IMR-90 (cell line): ENCODE measurements at regions not wholly inside any gene's neighbourhood (a gene's known extent, or its start where the extent isn't known, plus 50 kb on each side); places are given as distances from the start of the nearest gene placed in this dataset.

ENCODE experiments used
- BHLHE40 ChIP-seq: fragments of 150-350 bp; IDR thresholded peaks from 2 replicates; pipeline ENCODE4 v1.6.1; 2016; ENCODE audit warnings: mild to moderate bottlenecking, low read depth, low read length
- CEBPB ChIP-seq: IDR thresholded peaks from 2 replicates; pipeline ENCODE4 v1.6.1; 2012; ENCODE audit warnings: low read depth, low read length, improper control_type of control experiment
- CHD1 ChIP-seq: IDR thresholded peaks from 2 replicates; pipeline ENCODE4 v1.6.1; 2012; ENCODE audit warnings: low read depth, low read length, improper control_type of control experiment
- FOS ChIP-seq: fragments of 150-350 bp; IDR thresholded peaks from 2 replicates; pipeline ENCODE4 v1.6.1; 2016; ENCODE audit warnings: low read depth, low read length
- MAFK ChIP-seq: IDR thresholded peaks from 2 replicates; pipeline ENCODE4 v1.6.1; 2012; ENCODE audit warnings: low read depth, low read length, improper control_type of control experiment
- MAZ ChIP-seq: IDR thresholded peaks from 2 replicates; pipeline ENCODE4 v1.6.1; 2012; ENCODE audit warnings: low read depth, mild to moderate bottlenecking, low read length, improper control_type of control experiment, moderate library complexity, borderline replicate concordance
- MXI1 ChIP-seq: IDR thresholded peaks from 2 replicates; pipeline ENCODE4 v1.6.1; 2012; ENCODE audit warnings: low read depth, mild to moderate bottlenecking, low read length, moderate library complexity, borderline replicate concordance
- POLR2A ChIP-seq: IDR thresholded peaks from 2 replicates; pipeline ENCODE4 v1.6.1; 2012; ENCODE audit warnings: mild to moderate bottlenecking, low read depth, low read length
- RCOR1 ChIP-seq: IDR thresholded peaks from 2 replicates; pipeline ENCODE4 v1.6.1; 2012; ENCODE audit warnings: mild to moderate bottlenecking, low read length, improper control_type of control experiment; ENCODE audit not compliant: insufficient replicate concordance
- RFX5 ChIP-seq: IDR thresholded peaks from 2 replicates; pipeline ENCODE4 v1.8.0; 2012; ENCODE audit warnings: low read depth, mild to moderate bottlenecking, low read length, moderate library complexity
- SMC3 ChIP-seq: fragments of 150-350 bp; IDR thresholded peaks from 2 replicates; pipeline ENCODE4 v1.6.1; 2016; ENCODE audit warnings: low read depth, mild to moderate bottlenecking, antibody characterized with exemption, low read length, moderate library complexity
- TF ChIP-seq, protein P1 (sequence below): conservative IDR thresholded peaks from 2 replicates; pipeline ENCODE4 v1.5.1; 2012; ENCODE audit warnings: mild to moderate bottlenecking, low read depth, low read length, improper control_type of control experiment
- TF ChIP-seq, protein P2 (sequence below): fragments of 150-350 bp; IDR thresholded peaks from 2 replicates; pipeline ENCODE4 v1.6.1; 2016; ENCODE audit warnings: low read depth, mild to moderate bottlenecking, low read length, moderate library complexity, borderline replicate concordance
- TF ChIP-seq, protein P3 (sequence below): fragments of 150-350 bp; IDR thresholded peaks from 2 replicates; pipeline ENCODE4 v1.6.1; 2017; ENCODE audit warnings: mild to moderate bottlenecking, antibody characterized with exemption, low read length, low read depth

DNA sequence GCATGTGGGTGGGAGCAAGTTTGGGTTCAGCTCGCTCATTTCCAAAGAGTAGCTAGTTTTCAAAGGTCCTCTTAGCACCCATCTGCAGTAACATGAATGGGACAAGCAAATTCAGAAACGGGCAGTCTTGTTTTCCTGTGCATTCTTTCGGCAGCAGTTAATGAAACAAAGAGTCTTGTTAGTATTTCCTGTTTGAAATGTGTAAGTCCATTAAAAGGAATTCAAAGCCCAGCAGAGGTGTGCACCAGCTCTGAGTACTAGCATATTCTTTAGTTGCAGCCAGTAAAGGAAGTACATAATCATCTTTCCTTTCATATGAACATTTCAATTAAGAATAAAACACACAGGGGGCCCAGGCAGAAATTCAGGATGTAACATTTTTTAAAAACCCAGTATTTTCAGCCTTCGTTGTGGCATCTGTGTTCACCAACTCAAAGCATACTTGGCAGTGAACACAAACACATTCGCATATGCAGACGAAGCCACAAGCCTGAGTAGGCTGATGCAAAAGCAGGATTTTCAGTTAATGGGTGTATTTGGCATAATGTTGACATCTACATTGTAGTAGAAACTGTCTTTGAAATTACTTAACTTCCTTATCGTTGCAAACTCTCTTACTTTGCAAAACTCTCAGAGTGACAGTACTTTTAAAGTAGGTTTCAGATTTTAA, 570.0 kb upstream of the FLRT2 start:
- TF ChIP-seq BHLHE40 (no peak), FOS (no peak), CHD1 (no peak), SMC3 (no peak), CEBPB (no peak), POLR2A (no peak), MAZ (no peak), RFX5 (no peak), MXI1 (no peak), MAFK (no peak), RCOR1 (no peak)
- TF ChIP-seq, protein P1, sequence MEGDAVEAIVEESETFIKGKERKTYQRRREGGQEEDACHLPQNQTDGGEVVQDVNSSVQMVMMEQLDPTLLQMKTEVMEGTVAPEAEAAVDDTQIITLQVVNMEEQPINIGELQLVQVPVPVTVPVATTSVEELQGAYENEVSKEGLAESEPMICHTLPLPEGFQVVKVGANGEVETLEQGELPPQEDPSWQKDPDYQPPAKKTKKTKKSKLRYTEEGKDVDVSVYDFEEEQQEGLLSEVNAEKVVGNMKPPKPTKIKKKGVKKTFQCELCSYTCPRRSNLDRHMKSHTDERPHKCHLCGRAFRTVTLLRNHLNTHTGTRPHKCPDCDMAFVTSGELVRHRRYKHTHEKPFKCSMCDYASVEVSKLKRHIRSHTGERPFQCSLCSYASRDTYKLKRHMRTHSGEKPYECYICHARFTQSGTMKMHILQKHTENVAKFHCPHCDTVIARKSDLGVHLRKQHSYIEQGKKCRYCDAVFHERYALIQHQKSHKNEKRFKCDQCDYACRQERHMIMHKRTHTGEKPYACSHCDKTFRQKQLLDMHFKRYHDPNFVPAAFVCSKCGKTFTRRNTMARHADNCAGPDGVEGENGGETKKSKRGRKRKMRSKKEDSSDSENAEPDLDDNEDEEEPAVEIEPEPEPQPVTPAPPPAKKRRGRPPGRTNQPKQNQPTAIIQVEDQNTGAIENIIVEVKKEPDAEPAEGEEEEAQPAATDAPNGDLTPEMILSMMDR: no peak
- TF ChIP-seq, protein P2, sequence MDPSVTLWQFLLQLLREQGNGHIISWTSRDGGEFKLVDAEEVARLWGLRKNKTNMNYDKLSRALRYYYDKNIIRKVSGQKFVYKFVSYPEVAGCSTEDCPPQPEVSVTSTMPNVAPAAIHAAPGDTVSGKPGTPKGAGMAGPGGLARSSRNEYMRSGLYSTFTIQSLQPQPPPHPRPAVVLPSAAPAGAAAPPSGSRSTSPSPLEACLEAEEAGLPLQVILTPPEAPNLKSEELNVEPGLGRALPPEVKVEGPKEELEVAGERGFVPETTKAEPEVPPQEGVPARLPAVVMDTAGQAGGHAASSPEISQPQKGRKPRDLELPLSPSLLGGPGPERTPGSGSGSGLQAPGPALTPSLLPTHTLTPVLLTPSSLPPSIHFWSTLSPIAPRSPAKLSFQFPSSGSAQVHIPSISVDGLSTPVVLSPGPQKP: no peak
- TF ChIP-seq, protein P3, sequence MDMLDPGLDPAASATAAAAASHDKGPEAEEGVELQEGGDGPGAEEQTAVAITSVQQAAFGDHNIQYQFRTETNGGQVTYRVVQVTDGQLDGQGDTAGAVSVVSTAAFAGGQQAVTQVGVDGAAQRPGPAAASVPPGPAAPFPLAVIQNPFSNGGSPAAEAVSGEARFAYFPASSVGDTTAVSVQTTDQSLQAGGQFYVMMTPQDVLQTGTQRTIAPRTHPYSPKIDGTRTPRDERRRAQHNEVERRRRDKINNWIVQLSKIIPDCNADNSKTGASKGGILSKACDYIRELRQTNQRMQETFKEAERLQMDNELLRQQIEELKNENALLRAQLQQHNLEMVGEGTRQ: no peak
